ENCODE measurements at regions not wholly inside any gene's neighbourhood (a gene's known extent, or its start where the extent isn't known, plus 50 kb on each side); places are given as distances from the start of the nearest gene placed in this dataset.

GRCh38 chr18:45447355-45448265 lies 167.7 kb upstream of the SLC14A2 start:
- no peak for DNase-seq

GRCh38 chr18:45448871-45449270 lies 166.4 kb upstream of the SLC14A2 start:
- DNase-seq, result no peak

GRCh38 chr18:45449418-45450227 lies 165.7 kb upstream of the SLC14A2 start:
- no peak for DNase-seq

GRCh38 chr18:45456090-45457021 lies 158.9 kb upstream of the SLC14A2 start:
- DNase-seq, result no peak

- no peak for DNase-seq
These were observed 157.2 kb upstream of the SLC14A2 start for GRCh38 chr18:45458033-45458432.

GRCh38 chr18:45462179-45462578 lies 153.1 kb upstream of the SLC14A2 start:
- DNase-seq, result no peak

DNA sequence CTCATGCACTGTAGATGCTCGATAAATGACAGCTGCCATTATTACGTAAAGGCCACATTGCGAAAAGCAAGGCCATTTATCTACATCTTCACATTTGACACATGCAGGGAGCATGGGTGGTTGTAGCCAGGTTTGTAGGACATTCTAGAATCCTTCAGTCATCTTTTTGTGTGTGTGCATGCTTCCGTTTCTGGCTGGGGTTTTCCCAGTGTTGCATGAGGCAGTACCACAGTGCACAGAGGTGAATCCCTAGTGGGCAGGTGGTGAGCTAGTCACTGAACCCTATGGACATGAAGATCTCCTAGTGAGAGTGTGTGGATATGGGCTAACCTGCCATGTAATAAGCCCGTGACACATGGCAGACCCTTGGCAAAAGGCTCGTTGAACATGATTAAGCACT lies 151.8 kb upstream of the SLC14A2 start:
- no peak for DNase-seq

DNA sequence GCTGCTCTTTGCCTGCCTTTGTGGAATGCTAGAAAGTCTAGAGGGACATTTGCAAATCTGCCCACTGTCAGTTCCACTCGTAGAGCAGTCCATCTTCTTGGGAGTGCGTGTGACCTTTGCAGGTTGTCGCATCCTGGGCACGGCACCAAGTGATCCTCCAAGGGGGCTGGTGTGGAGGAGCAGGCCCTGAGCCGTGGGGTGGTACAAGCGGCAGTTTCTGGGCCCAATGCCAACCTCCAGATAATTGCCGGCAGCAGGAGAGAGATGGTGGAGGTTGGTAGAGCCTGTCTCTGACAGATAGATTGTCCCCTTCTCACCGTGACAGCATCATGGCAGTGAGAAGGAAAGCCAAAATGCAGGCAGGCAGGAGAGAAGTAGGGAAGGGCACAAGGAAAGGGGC lies 150.7 kb upstream of the SLC14A2 start:
- peak; percentile 45 for DNase-seq

DNA sequence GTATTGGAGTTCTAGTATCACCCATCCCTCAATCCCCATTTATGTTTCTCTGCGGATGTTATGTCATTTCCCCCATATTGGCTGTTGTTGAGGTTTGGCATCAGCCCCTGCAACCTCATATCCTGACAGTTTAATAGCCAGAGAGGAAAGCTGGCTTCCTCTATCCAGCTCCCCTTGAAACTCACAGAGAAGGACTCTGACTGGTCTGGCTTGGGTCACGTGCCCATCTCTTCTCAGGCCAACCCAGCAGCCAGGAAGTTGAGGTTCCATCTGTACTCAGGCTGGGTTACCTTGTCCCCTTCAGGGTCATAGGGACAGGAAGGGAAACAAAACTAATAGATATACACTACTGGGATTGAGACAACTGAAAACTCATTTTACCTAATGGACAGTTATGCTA lies 148.0 kb upstream of the SLC14A2 start:
- DNase-seq, result no peak

GRCh38 chr18:45467945-45468344 lies 147.3 kb upstream of the SLC14A2 start:
- no peak for DNase-seq

DNA sequence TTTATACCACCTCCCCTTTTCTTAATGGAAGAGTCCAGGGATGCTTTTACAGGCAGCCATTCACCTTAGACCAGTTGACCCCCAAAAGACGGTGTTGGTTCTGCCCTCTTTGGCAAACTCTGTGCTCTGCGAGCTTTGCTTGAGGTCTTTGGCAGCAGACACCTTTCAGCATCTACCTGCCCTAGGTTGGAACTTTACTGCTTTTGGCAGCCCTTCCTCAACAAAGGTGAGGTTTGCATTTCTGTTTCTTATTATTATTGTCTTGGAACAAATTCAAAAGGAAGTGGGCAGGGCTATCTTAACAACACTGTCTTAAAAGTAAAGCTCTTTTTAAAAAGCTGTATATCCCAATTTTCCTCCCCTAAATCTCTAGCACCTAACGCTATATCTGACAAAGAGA lies 136.4 kb upstream of the SLC14A2 start:
- DNase-seq, result no peak

DNA sequence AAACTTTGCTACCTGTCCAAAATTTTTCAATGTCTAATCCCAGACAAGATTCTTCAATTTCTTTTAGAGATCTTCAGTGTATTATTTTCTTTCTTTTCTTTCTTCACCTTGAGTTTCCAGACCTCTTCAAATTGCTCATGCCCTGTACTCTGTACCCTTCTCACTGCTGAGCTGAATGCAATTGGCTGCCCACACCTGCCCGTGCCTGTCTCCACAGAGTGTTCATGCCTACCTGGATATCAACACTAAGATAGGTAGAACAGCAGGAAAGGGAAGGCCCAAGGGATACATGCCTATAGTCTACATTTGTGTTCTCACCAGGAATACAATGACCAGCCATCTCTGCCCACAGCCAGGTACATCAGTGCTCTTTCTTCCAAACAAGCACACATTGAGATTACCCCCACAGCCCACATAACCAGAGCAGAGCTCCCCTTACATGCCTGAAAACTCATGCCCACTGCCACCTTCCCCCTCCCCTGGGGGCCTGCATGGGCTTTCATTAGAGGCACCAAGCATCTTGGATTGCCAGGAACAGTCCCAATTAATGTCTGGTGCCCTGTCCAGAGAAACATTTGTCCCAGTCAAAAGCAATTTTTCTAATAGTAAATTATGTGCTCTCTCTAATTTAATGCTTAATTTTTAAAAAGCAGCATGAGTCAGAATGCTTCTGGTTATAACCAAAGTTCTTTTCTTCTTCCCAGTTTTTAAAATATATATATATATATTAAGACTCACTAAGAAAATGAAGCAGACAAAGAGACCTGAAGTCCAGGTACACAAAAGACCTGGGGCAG lies 134.9 kb upstream of the SLC14A2 start:
- DNase-seq, result no peak

DNA sequence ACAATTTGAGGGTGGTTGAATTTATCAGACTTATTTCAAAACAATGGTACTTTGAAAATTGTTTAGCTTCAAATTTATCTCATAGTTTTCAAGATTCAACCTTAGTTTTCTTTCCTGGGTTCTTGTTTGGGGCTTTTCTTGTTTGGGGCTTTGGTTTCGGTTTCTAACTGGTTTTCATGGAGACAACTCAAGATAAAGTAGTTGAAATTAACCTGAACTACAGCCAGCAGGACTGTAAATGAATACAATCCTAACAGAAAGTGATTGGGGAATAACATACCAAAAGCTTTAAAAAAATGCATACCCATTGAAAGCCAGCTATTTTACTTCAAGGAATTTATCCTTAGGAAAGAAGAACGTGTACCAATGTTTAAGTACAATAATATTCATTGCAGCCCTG lies 133.5 kb upstream of the SLC14A2 start:
- no peak for DNase-seq

DNA sequence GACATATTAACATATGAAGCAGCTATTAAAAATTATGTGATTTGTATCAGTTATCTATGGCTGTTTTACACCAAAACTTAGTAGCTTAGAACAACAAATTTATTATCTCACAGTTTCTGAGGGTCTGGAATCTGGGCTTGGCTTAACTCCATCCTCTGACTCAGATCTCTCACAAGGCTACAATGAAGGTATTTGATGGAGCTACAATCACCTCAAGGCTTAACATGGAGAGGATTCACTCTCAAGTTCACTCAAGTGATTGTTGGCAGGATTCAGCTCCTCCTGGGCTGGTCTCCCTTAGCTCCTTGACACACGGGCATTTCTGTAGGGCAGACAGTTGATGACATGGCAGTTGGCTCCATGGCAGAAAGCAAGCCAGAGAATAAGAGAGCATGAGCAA lies 133.0 kb upstream of the SLC14A2 start:
- DNase-seq, result no peak

- no peak for DNase-seq
These were observed 127.7 kb upstream of the SLC14A2 start for GRCh38 chr18:45487581-45487980.

DNA sequence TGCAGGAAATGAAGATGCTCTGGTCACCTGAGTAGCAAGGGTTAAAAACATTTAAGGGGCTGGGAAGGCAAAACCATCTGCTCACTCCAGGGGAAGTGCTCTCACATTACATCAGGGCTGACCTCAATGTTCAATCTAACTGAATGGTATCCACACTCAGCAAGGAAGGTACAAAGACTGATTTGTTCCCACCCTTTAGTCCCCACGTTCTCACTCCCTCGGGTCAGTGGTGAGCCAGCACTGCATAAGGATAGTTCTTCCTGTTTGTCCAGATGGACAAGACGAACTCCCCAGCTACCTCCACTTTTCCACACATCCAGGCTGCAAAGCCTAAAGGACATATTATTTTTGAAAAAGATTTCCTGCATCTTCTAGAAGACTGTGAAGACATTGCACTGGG lies 126.6 kb upstream of the SLC14A2 start:
- no peak for DNase-seq

DNA sequence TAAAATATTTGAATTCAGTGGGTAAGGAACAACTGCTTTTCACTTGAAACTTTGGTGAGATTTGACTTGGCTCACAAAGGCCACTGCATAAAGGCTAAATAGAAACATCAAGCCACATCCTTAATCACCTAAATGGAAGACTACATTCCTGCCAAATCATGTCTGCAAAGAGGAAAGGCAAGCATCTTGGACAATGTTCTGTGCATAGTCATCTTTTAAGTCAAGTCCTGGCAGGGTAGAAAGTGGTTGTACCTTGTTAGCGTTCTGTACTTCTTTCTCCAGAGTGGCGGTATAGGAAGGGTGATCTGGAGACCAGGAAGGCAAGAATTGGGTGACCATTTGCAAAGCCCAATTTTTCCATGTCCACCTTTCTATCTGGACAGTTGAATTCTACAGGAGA lies 121.4 kb upstream of the SLC14A2 start:
- no peak for DNase-seq

DNA sequence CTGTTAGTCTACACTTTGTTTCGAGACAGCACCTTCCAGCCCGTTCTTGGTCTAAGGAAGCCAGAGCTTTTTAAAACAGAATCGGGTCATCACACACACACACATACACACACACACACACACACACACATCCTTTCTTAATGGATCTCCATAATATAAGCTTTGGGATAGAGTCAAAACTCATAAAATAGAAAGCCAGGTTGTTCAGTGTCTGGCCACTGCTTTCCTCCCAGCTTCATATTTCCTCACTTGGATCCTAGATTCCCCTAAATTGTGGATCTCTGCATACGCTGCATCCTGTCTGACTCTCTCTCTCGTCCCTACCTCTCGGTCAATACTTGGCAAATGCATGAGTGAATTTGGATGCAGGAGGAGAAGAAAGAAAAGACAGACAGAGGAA lies 120.5 kb upstream of the SLC14A2 start:
- no peak for DNase-seq

DNA sequence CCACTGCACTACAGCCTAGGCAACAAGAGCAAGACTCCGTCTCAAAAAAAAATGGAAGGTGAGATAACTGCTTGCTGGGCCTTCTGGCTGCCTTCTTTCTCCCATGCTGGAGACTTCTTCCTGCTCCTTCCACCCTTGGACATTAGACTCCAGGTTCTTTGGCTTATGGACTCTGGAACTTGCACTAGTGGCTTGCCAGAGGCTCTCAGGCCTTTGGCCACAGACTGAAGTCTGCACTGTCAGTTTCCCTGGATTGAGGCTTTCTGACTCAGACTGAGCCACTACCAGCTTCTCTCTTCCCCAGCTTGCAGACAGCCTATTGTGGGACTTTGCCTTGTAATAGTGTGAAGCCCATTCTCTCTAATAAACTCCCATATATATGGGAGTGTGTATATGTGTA lies 118.5 kb upstream of the SLC14A2 start:
- DNase-seq, result no peak

- DNase-seq, result no peak
These were observed 117.5 kb upstream of the SLC14A2 start for GRCh38 chr18:45497595-45498286.

- DNase-seq, result no peak
These were observed 117.0 kb upstream of the SLC14A2 start for GRCh38 chr18:45498287-45498658.

- no peak for DNase-seq
These were observed 111.3 kb upstream of the SLC14A2 start for GRCh38 chr18:45503990-45504389.
